ENCODE measurements at regions not wholly inside any gene's neighbourhood (a gene's known extent, or its start where the extent isn't known, plus 50 kb on each side); places are given as distances from the start of the nearest gene placed in this dataset.

DNA sequence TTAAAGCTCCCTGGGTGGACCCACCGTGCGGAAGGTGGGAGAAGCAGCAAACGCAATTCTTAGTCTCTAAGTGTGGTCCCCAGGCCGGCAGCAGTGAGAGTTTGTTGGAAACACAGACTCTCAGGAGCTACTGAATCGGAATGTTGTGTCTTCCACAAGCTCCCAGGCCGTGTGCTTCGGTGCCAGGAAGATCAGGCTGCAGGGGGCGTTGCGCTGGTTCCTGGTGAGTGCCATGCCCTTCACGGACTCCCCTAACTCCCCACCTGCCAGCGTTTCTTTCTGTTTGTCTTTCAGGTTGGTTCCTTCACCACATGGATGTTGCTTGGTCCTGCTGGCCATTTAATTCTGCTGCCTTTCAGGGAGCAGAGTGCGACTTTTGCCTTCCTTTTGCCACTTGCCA is 91.2 kb upstream of the PITRM1 start:
- TF ChIP-seq ESRRG (CRISPR knock-in tag; IDR thresholded peaks at IDR 0.05) (no peak), ZNF565 (CRISPR knock-in tag; conservative IDR thresholded peaks at IDR 0.05; ENCODE audit: low read depth) (no peak), CSDC2 (CRISPR knock-in tag; IDR thresholded peaks at IDR 0.05) (no peak), ZC3H10 (CRISPR knock-in tag; IDR thresholded peaks at IDR 0.05) (no peak), RARB (CRISPR knock-in tag; IDR thresholded peaks at IDR 0.05) (no peak), OSR1 (CRISPR knock-in tag; IDR thresholded peaks at IDR 0.05) (no peak), GLIS3 (CRISPR knock-in tag; IDR thresholded peaks at IDR 0.05) (no peak), ARNTL (CRISPR knock-in tag; IDR thresholded peaks at IDR 0.05; ENCODE audit: borderline replicate concordance, low read depth) (no peak), ZFP30 (CRISPR knock-in tag; IDR thresholded peaks at IDR 0.05) (no peak), ISL1 (CRISPR knock-in tag; IDR thresholded peaks at IDR 0.05) (no peak)
- TF ChIP-seq, protein P1, sequence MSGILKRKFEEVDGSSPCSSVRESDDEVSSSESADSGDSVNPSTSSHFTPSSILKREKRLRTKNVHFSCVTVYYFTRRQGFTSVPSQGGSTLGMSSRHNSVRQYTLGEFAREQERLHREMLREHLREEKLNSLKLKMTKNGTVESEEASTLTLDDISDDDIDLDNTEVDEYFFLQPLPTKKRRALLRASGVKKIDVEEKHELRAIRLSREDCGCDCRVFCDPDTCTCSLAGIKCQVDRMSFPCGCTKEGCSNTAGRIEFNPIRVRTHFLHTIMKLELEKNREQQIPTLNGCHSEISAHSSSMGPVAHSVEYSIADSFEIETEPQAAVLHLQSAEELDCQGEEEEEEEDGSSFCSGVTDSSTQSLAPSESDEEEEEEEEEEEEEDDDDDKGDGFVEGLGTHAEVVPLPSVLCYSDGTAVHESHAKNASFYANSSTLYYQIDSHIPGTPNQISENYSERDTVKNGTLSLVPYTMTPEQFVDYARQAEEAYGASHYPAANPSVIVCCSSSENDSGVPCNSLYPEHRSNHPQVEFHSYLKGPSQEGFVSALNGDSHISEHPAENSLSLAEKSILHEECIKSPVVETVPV (CRISPR knock-in tag; IDR thresholded peaks at IDR 0.05) = no peak
- ATAC-seq = no peak

DNA sequence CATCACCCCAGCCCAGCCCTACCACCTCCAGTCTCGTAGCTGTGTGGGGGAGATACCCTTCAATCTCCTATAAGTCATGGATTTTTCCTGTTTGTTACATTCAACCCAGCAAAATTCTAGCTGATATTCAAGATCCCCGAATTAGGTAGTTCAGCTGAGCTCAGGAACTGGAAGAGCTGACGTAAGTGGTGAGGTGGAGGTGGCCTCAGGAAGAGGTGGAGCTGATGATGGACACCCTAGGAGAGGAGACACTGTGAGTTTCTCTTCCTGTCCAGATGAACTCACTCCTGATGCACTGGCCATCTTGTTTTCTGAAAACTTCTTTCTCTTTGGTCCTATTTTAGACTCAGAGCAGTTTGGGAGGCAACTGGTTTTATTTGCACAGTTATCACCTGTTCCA is 90.5 kb upstream of the PITRM1 start:
- no peak for ATAC-seq
- no peak for TF ChIP-seq TOX (CRISPR knock-in tag; IDR thresholded peaks at IDR 0.05; ENCODE audit: borderline replicate concordance)
- no peak for TF ChIP-seq ZNF8 (CRISPR knock-in tag; IDR thresholded peaks at IDR 0.05)
- TF ChIP-seq, protein P2, sequence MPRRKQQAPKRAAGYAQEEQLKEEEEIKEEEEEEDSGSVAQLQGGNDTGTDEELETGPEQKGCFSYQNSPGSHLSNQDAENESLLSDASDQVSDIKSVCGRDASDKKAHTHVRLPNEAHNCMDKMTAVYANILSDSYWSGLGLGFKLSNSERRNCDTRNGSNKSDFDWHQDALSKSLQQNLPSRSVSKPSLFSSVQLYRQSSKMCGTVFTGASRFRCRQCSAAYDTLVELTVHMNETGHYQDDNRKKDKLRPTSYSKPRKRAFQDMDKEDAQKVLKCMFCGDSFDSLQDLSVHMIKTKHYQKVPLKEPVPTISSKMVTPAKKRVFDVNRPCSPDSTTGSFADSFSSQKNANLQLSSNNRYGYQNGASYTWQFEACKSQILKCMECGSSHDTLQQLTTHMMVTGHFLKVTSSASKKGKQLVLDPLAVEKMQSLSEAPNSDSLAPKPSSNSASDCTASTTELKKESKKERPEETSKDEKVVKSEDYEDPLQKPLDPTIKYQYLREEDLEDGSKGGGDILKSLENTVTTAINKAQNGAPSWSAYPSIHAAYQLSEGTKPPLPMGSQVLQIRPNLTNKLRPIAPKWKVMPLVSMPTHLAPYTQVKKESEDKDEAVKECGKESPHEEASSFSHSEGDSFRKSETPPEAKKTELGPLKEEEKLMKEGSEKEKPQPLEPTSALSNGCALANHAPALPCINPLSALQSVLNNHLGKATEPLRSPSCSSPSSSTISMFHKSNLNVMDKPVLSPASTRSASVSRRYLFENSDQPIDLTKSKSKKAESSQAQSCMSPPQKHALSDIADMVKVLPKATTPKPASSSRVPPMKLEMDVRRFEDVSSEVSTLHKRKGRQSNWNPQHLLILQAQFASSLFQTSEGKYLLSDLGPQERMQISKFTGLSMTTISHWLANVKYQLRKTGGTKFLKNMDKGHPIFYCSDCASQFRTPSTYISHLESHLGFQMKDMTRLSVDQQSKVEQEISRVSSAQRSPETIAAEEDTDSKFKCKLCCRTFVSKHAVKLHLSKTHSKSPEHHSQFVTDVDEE (CRISPR knock-in tag; IDR thresholded peaks at IDR 0.05) = no peak
- no peak for TF ChIP-seq GLIS3 (CRISPR knock-in tag; IDR thresholded peaks at IDR 0.05)
- TF ChIP-seq, protein P3, sequence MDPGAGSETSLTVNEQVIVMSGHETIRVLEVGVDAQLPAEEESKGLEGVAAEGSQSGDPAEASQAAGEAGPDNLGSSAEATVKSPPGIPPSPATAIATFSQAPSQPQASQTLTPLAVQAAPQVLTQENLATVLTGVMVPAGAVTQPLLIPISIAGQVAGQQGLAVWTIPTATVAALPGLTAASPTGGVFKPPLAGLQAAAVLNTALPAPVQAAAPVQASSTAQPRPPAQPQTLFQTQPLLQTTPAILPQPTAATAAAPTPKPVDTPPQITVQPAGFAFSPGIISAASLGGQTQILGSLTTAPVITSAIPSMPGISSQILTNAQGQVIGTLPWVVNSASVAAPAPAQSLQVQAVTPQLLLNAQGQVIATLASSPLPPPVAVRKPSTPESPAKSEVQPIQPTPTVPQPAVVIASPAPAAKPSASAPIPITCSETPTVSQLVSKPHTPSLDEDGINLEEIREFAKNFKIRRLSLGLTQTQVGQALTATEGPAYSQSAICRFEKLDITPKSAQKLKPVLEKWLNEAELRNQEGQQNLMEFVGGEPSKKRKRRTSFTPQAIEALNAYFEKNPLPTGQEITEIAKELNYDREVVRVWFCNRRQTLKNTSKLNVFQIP (CRISPR knock-in tag; IDR thresholded peaks at IDR 0.05; ENCODE audit: borderline replicate concordance, low read depth) = no peak
- no peak for TF ChIP-seq SNAI2 (CRISPR knock-in tag; IDR thresholded peaks at IDR 0.05)
- no peak for TF ChIP-seq OSR1 (CRISPR knock-in tag; IDR thresholded peaks at IDR 0.05)
- no peak for TF ChIP-seq TCF4 (CRISPR knock-in tag; IDR thresholded peaks at IDR 0.05; ENCODE audit: borderline replicate concordance)
- TF ChIP-seq, protein P4, sequence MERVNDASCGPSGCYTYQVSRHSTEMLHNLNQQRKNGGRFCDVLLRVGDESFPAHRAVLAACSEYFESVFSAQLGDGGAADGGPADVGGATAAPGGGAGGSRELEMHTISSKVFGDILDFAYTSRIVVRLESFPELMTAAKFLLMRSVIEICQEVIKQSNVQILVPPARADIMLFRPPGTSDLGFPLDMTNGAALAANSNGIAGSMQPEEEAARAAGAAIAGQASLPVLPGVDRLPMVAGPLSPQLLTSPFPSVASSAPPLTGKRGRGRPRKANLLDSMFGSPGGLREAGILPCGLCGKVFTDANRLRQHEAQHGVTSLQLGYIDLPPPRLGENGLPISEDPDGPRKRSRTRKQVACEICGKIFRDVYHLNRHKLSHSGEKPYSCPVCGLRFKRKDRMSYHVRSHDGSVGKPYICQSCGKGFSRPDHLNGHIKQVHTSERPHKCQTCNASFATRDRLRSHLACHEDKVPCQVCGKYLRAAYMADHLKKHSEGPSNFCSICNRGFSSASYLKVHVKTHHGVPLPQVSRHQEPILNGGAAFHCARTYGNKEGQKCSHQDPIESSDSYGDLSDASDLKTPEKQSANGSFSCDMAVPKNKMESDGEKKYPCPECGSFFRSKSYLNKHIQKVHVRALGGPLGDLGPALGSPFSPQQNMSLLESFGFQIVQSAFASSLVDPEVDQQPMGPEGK (CRISPR knock-in tag; IDR thresholded peaks at IDR 0.05; ENCODE audit: borderline replicate concordance) = no peak
- no peak for TF ChIP-seq ARNTL (CRISPR knock-in tag; IDR thresholded peaks at IDR 0.05; ENCODE audit: borderline replicate concordance, low read depth)
- no peak for TF ChIP-seq ISL1 (CRISPR knock-in tag; IDR thresholded peaks at IDR 0.05)
- no peak for TF ChIP-seq RARB (CRISPR knock-in tag; IDR thresholded peaks at IDR 0.05)

DNA sequence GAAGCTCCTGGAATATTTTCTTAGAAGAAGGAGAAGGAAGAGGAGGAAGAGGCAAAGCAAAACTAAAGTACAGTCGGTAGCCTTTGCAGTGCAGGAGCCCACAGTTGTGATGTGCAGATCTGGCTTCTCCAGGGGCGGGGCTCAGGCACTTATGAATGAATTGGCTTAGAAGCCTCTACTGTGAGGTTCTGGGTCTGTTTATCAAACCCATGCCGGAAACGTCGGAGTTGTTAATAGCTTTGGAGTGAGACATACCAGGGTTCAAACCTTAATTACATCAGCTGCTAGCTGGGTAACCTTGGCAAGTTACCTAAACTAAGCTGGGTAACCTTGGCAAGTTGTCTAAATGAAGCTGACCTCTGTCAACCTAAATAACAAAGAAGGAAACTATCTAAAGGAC is 89.3 kb upstream of the PITRM1 start:
- no peak for TF ChIP-seq PPARA (CRISPR knock-in tag; IDR thresholded peaks at IDR 0.05; ENCODE audit: borderline replicate concordance)

DNA sequence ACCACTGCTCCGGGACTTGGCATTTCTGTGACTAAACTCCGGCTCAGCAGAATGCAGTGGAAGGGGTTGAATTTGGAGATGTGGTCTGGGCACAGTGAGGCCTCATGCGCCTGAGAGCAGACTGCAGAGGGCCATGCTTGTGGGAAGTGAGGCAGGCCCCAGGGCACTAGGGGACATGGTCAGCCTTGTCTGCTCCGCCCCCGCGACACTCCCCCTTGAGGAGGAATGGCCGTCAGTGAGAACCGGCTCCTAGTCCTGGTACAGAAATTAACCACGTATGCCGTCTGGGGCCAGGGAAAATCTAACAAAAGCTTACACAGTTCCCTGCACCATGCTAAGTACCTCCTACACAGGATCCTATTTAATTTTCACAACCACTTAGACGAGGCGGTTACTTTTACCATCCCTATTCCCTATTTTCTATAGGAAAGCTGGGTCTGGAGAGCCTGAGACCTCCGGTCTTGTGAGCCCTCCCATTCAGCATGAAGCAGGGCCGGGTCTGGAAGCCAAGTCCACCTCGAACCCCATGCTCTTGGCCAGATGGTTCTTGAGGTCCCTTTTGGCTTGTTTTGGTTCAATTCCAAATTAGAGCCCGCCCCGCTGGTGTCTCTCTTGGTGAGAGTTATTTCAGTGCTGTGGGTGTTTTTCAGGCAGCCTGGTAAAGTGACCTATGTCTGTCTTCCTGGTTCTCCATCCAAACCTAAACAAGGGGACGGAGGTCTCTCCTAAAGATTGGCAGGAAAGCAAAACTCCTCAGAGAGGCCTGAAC is 87.7 kb upstream of the PITRM1 start:
- no peak for ATAC-seq
- TF ChIP-seq TOX (CRISPR knock-in tag; IDR thresholded peaks at IDR 0.05; ENCODE audit: borderline replicate concordance) (no peak), ZNF565 (CRISPR knock-in tag; conservative IDR thresholded peaks at IDR 0.05; ENCODE audit: low read depth) (no peak)
- TF ChIP-seq, protein P4 (CRISPR knock-in tag; IDR thresholded peaks at IDR 0.05; ENCODE audit: borderline replicate concordance) = no peak

More for the DNA sequence above, 89.3 kb upstream of the PITRM1 start:
- ATAC-seq = no peak
